ENCODE measurements at regions not wholly inside any gene's neighbourhood (a gene's known extent, or its start where the extent isn't known, plus 50 kb on each side); places are given as distances from the start of the nearest gene placed in this dataset.

DNA sequence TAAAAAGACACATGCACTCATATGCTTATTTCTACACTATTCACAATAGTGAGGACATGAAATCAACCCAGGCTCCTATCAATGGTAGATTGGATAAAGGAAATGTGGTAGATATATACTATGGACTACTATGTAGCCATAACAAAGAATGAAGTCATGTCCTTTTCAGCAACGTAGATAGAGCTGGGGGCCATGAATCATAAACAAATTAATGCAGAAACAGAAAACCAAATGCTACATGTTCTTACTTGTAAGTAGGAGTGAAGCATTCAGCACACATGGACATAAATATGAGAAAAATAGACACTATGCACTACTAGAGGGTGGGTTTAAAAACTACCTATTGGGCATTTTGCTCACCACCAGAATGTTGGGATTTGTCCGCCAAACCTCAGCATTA is 278.0 kb upstream of the MIS18BP1 start:
- TF ChIP-seq, protein P1, sequence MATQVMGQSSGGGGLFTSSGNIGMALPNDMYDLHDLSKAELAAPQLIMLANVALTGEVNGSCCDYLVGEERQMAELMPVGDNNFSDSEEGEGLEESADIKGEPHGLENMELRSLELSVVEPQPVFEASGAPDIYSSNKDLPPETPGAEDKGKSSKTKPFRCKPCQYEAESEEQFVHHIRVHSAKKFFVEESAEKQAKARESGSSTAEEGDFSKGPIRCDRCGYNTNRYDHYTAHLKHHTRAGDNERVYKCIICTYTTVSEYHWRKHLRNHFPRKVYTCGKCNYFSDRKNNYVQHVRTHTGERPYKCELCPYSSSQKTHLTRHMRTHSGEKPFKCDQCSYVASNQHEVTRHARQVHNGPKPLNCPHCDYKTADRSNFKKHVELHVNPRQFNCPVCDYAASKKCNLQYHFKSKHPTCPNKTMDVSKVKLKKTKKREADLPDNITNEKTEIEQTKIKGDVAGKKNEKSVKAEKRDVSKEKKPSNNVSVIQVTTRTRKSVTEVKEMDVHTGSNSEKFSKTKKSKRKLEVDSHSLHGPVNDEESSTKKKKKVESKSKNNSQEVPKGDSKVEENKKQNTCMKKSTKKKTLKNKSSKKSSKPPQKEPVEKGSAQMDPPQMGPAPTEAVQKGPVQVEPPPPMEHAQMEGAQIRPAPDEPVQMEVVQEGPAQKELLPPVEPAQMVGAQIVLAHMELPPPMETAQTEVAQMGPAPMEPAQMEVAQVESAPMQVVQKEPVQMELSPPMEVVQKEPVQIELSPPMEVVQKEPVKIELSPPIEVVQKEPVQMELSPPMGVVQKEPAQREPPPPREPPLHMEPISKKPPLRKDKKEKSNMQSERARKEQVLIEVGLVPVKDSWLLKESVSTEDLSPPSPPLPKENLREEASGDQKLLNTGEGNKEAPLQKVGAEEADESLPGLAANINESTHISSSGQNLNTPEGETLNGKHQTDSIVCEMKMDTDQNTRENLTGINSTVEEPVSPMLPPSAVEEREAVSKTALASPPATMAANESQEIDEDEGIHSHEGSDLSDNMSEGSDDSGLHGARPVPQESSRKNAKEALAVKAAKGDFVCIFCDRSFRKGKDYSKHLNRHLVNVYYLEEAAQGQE (IDR thresholded peaks at IDR 0.05; ENCODE audit: borderline replicate concordance) = no peak
- TF ChIP-seq EZH2 (IDR thresholded peaks at IDR 0.05; ENCODE audit: borderline replicate concordance, insufficient read depth, low read length, poor library complexity, severe bottlenecking) (no peak), CTCF (IDR thresholded peaks at IDR 0.05; ENCODE audit: poor library complexity, severe bottlenecking) (no peak)

Data from neural cell (in vitro differentiated cells).